SH-SY5Y (cell line): ENCODE measurements at regions not wholly inside any gene's neighbourhood (a gene's known extent, or its start where the extent isn't known, plus 50 kb on each side); places are given as distances from the start of the nearest gene placed in this dataset.

Source experiments
- GATA2 ChIP-seq: IDR thresholded peaks from 2 replicates; pipeline ENCODE4 v1.6.1; 2011; ENCODE audit warnings: mild to moderate bottlenecking, low read depth, low read length
- GATA3 ChIP-seq: IDR thresholded peaks from 2 replicates; pipeline ENCODE4 v1.6.1; 2011; ENCODE audit warnings: low read depth, mild to moderate bottlenecking, low read length, moderate library complexity

GRCh38 chr1:93771843-93772242 is 90.2 kb upstream of the BCAR3 start:
- TF ChIP-seq GATA2 (no peak), GATA3 (no peak)
